CD14-positive monocyte (primary cell): ENCODE measurements at regions not wholly inside any gene's neighbourhood (a gene's known extent, or its start where the extent isn't known, plus 50 kb on each side); places are given as distances from the start of the nearest gene placed in this dataset.
"Not testable (repeated sequence)": the region's sequence is repeated elsewhere in the genome, so short reads cannot be mapped to it uniquely, and the experiment has no call there.

Experiments
- DNase-seq, 3 donors: peaks; one replicate each; pipeline ENCODE4 v3.0.0-alpha.2; 2011 to 2022
- H2AFZ ChIP-seq: 2 replicates; pipeline ENCODE4 v1.6.0; 2012; ENCODE audit warnings: mild to moderate bottlenecking, low read depth, low read length, inconsistent platforms; ENCODE audit not compliant: insufficient read depth, poor library complexity, severe bottlenecking
- H3K27ac ChIP-seq, 2 donors: 1 replicate in 1 of 2; 2 replicates in 1 of 2; pipeline ENCODE4 v1.5.1; 2012 to 2013; ENCODE audit warnings: low read length in 2 of 2, control low read depth in 1 of 2, inconsistent platforms in 1 of 2, low read depth in 1 of 2, mild to moderate bottlenecking in 1 of 2
- H3K27me3 ChIP-seq, 2 donors: one replicate each; pipeline versions ENCODE4 v1.6.0 to v1.6.1; 2011 to 2013; ENCODE audit warnings: low read length in 2 of 2; ENCODE audit not compliant: control insufficient read depth in 2 of 2, insufficient read depth in 2 of 2
- H3K36me3 ChIP-seq, 2 donors: replicated peaks in 1 of 2; 1 replicate in 1 of 2; 2 replicates in 1 of 2; pipeline versions ENCODE4 v1.5.1 to v1.6.1; 2012 to 2013; ENCODE audit warnings: low read length in 2 of 2, control low read depth in 1 of 2, inconsistent platforms in 1 of 2, mild to moderate bottlenecking in 1 of 2; ENCODE audit not compliant: insufficient read depth in 2 of 2, control insufficient read depth in 1 of 2
- H3K4me1 ChIP-seq, 2 donors: 1 replicate in 1 of 2; 2 replicates in 1 of 2; pipeline versions ENCODE4 v1.5.1 to v1.6.1; 2012 to 2013; ENCODE audit warnings: low read length in 2 of 2, control low read depth in 1 of 2, inconsistent platforms in 1 of 2, mild to moderate bottlenecking in 1 of 2, moderate library complexity in 1 of 2; ENCODE audit not compliant: insufficient read depth in 2 of 2, control insufficient read depth in 1 of 2
- H3K4me2 ChIP-seq: replicated peaks from 2 replicates; pipeline ENCODE3; 2012; ENCODE audit warnings: low read length, moderate library complexity, mild to moderate bottlenecking; ENCODE audit not compliant: poor library complexity, severe bottlenecking; ENCODE audit errors: extremely low read depth
- H3K4me3 ChIP-seq, 3 experiments: fragments of 200-600 bp in 1 of 3; sonication (generic) in 1 of 3; replicated peaks in 1 of 3; 1 replicate in 2 of 3; 2 replicates in 1 of 3; pipeline ENCODE4 v1.5.1; 2011 to 2013; ENCODE audit warnings: low read length in 3 of 3, mild to moderate bottlenecking in 3 of 3, control low read depth in 2 of 3, low read depth in 2 of 3, inconsistent platforms in 1 of 3, moderate library complexity in 1 of 3
- H3K79me2 ChIP-seq: 2 replicates; pipeline ENCODE4 v1.6.0; 2012; ENCODE audit warnings: mild to moderate bottlenecking, control low read depth, inconsistent platforms, low read length, moderate library complexity; ENCODE audit not compliant: insufficient read depth
- H3K9ac ChIP-seq: 2 replicates; pipeline ENCODE4 v1.6.0; 2017; ENCODE audit warnings: low read length, mild to moderate bottlenecking; ENCODE audit not compliant: insufficient read depth, poor library complexity, severe bottlenecking
- H3K9me3 ChIP-seq, 2 donors: replicated peaks in 1 of 2; 1 replicate in 1 of 2; 2 replicates in 1 of 2; pipeline versions ENCODE4 v1.5.1 to v1.6.1; 2012 to 2013; ENCODE audit warnings: low read length in 2 of 2, control low read depth in 1 of 2; ENCODE audit not compliant: control insufficient read depth in 1 of 2, insufficient read depth in 1 of 2
- H4K20me1 ChIP-seq: 2 replicates; pipeline ENCODE4 v1.6.0; 2012; ENCODE audit warnings: mild to moderate bottlenecking, low read length, control low read depth, moderate library complexity; ENCODE audit not compliant: insufficient read depth
- H3K27ac Mint-ChIP-seq, 7 donors: one replicate each; pipeline ENCODE4 v1.8.0; 2020; ENCODE audit warnings: mild to moderate bottlenecking in 7 of 7, mixed read lengths in 7 of 7, moderate library complexity in 6 of 7, inconsistent platforms in 2 of 7
- H3K27me3 Mint-ChIP-seq, 3 donors: one replicate each; pipeline ENCODE4 v1.8.0; 2021 to 2022; ENCODE audit warnings: low read depth in 3 of 3, mild to moderate bottlenecking in 3 of 3, mixed read lengths in 3 of 3, moderate library complexity in 3 of 3, inconsistent platforms in 1 of 3
- H3K36me3 Mint-ChIP-seq, 2 donors: one replicate each; pipeline ENCODE4 v1.8.0; 2020; ENCODE audit warnings: mixed read lengths in 2 of 2, inconsistent platforms in 1 of 2, mild to moderate bottlenecking in 1 of 2
- H3K4me1 Mint-ChIP-seq: one replicate; pipeline ENCODE4 v1.8.0; 2020; ENCODE audit warnings: mild to moderate bottlenecking, mixed read lengths
- H3K4me3 Mint-ChIP-seq, 2 donors: one replicate each; pipeline ENCODE4 v1.8.0; 2020; ENCODE audit warnings: mild to moderate bottlenecking in 2 of 2, mixed read lengths in 2 of 2, moderate library complexity in 1 of 2
- H3K9me3 Mint-ChIP-seq, 7 donors: one replicate each; pipeline ENCODE4 v1.8.0; 2020 to 2022; ENCODE audit warnings: mixed read lengths in 7 of 7, mild to moderate bottlenecking in 6 of 7, moderate library complexity in 6 of 7, inconsistent platforms in 2 of 7
- WGBS: methylation state at CpG from one replicate; pipeline ENCODE4 v1.1.5; 2013; ENCODE audit warnings: missing lambda C conversion rate; ENCODE audit not compliant: insufficient coverage; 5-methylcytosine and 5-hydroxymethylcytosine counted together
- intact Hi-C, 2 donors: fragments of 100-400 bp; cut with micrococcal nuclease; formaldehyde crosslinking; loops; one replicate each; pipeline versions ENCODE4 v1.15.0 to v1.15.1; 2023
- TF ChIP-seq, protein P1 (sequence below): fragments of 200-600 bp; IDR thresholded peaks from one replicate; pipeline ENCODE4 v1.8.0; 2022; ENCODE audit warnings: antibody characterized with exemption, mild to moderate bottlenecking

DNA sequence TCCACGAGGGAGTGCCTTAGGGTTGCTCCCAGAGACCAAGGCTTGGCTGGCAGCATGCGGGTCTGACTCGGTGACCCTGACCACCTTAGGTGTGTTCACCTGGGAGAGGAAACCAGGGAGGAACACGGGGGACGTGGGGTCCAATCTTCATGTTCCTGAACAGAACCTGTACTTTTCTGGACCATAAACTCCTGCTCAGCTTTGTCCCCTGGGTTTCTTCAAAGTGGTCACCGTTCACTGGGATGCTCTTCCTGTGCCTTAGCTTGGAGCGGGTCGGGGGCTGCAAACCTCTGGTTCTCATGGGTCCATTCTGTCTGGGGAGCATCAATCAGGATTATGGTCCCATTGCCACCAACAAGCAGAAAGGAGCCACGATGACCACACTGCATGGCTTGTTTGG is 333.5 kb downstream of the QKI start:
- 96% methylated on average over 9 of the region's 9 CpGs for WGBS
- no peak for DNase-seq
- Histone ChIP-seq H3K9ac (no peak overlapping the region), H4K20me1 (no peaks in the 10 kb centered on the region), H3K9me3 (no peaks in the 10 kb centered on the region), H3K4me1 (peaks cover 13 to 19% of the 10 kb centered on the region in 2 donors), H3K36me3 (no peaks in the 10 kb centered on the region), H3K4me2 (no peak overlapping the region), H3K27ac (no peak overlapping the region), H3K79me2 (no peaks in the 10 kb centered on the region), H3K27me3 (peaks cover 0 to 18% of the 10 kb centered on the region in 2 donors), H3K4me3 (no peak overlapping the region), H2AFZ (no peak overlapping the region)
- Mint-ChIP-seq H3K9me3 (peaks cover 0 to 11% (median 5%) of the 10 kb centered on the region in 7 donors), H3K4me3 (peak overlapping the region in 1 of 2 donors; percentile 30), H3K27me3 (peaks cover 29 to 66% (median 45%) of the 10 kb centered on the region in 3 donors), H3K4me1 (peaks cover 21% of the 10 kb centered on the region), H3K27ac (no peak overlapping the region), H3K36me3 (peaks cover 11 to 20% of the 10 kb centered on the region in 2 donors)
- intact Hi-C loops, result no loop called here
- TF ChIP-seq, protein P1, sequence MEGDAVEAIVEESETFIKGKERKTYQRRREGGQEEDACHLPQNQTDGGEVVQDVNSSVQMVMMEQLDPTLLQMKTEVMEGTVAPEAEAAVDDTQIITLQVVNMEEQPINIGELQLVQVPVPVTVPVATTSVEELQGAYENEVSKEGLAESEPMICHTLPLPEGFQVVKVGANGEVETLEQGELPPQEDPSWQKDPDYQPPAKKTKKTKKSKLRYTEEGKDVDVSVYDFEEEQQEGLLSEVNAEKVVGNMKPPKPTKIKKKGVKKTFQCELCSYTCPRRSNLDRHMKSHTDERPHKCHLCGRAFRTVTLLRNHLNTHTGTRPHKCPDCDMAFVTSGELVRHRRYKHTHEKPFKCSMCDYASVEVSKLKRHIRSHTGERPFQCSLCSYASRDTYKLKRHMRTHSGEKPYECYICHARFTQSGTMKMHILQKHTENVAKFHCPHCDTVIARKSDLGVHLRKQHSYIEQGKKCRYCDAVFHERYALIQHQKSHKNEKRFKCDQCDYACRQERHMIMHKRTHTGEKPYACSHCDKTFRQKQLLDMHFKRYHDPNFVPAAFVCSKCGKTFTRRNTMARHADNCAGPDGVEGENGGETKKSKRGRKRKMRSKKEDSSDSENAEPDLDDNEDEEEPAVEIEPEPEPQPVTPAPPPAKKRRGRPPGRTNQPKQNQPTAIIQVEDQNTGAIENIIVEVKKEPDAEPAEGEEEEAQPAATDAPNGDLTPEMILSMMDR, result no peak

DNA sequence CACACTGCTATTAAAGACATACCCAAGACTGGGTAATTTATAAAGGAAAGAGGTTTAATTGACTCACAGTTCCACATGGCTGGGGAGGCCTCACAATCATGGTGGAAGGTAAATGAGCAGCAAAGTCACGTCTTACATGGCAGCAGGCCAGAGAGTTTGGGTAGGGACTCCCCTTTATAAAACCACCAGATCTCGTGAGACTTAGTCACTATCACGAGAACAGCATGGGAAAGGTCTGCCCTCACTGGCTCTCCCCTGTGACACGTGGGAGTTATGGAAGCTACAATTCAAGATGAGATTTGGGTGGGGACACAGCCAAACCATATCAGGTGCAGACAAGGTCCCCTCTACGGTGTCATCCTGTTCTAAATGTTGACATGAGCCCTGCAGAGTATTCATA is 332.5 kb downstream of the QKI start:
- H4K20me1 ChIP-seq, H3K79me2 ChIP-seq, H3K9ac ChIP-seq, DNase-seq, H3K4me3 ChIP-seq, H3K36me3 ChIP-seq, H3K27ac Mint-ChIP-seq, H2AFZ ChIP-seq, H3K4me2 ChIP-seq, H3K9me3 ChIP-seq, H3K27ac ChIP-seq, intact Hi-C loops, H3K4me3 Mint-ChIP-seq: not testable (repeated sequence)
- H3K36me3 Mint-ChIP-seq, result peaks cover 6 to 13% of the 10 kb centered on the region in 2 donors
- H3K27me3 Mint-ChIP-seq, result peaks cover 29 to 71% (median 49%) of the 10 kb centered on the region in 3 donors
- peaks cover 0 to 11% (median 5%) of the 10 kb centered on the region in 7 donors for H3K9me3 Mint-ChIP-seq
- WGBS, result 100% methylated on average over 1 of the region's 5 CpGs
- Histone ChIP-seq H3K27me3 (peaks cover 0 to 18% of the 10 kb centered on the region in 2 donors), H3K4me1 (peaks cover 13 to 19% of the 10 kb centered on the region in 2 donors)
- H3K4me1 Mint-ChIP-seq, result peaks cover 18% of the 10 kb centered on the region
